Kidney (tissue), 13 donors: ENCODE measurements at regions not wholly inside any gene's neighbourhood (a gene's known extent, or its start where the extent isn't known, plus 50 kb on each side); places are given as distances from the start of the nearest gene placed in this dataset.

Experiments
- DNase-seq, 5 donors: peaks; one replicate each; pipeline ENCODE4 v3.0.0-alpha.2; 2013 to 2020
- FAIRE-seq: peaks from 2 replicates; lab custom pipeline; 2012; peaks lifted over from hg19 to GRCh38; lab: Jason Lieb, UNC
- H3K27ac ChIP-seq, 2 donors: one replicate each; pipeline ENCODE4 v1.7.0; 2013; ENCODE audit warnings: low read depth in 2 of 2, low read length in 2 of 2, inconsistent platforms in 1 of 2
- H3K27me3 ChIP-seq: one replicate; pipeline ENCODE4 v1.7.1; 2013; ENCODE audit warnings: low read length, inconsistent platforms; ENCODE audit not compliant: control insufficient read depth, insufficient read depth
- H3K36me3 ChIP-seq, 3 donors: one replicate each; pipeline versions ENCODE4 v1.7.0 to v1.7.1; 2013; ENCODE audit warnings: low read length in 3 of 3, control low read depth in 1 of 3, inconsistent platforms in 1 of 3; ENCODE audit not compliant: insufficient read depth in 3 of 3, control insufficient read depth in 2 of 3
- H3K4me1 ChIP-seq, 3 donors: one replicate each; pipeline versions ENCODE4 v1.7.0 to v1.7.1; 2013; ENCODE audit warnings: low read length in 3 of 3, inconsistent platforms in 1 of 3, low read depth in 1 of 3; ENCODE audit not compliant: control insufficient read depth in 2 of 3, insufficient read depth in 2 of 3
- H3K4me3 ChIP-seq, 3 donors: one replicate each; pipeline versions ENCODE4 v1.7.0 to v1.8.1; 2013; ENCODE audit warnings: low read length in 3 of 3, control low read depth in 1 of 3, inconsistent platforms in 1 of 3
- H3K9ac ChIP-seq, 3 donors: one replicate each; pipeline versions ENCODE4 v1.7.0 to v1.7.1; 2013; ENCODE audit warnings: low read length in 3 of 3, control low read depth in 1 of 3, inconsistent platforms in 1 of 3
- H3K9me3 ChIP-seq, 3 donors: one replicate each; pipeline versions ENCODE4 v1.7.0 to v1.7.1; 2013; ENCODE audit warnings: low read length in 3 of 3, control low read depth in 1 of 3, inconsistent platforms in 1 of 3; ENCODE audit not compliant: control insufficient read depth in 2 of 3, insufficient read depth in 1 of 3
- CTCF ChIP-seq: IDR thresholded peaks from 3 replicates; pipeline ENCODE4 v1.5.1; 2012; ENCODE audit warnings: mild to moderate bottlenecking, moderate library complexity, borderline replicate concordance; ENCODE audit not compliant: insufficient read depth; ENCODE audit errors: extremely low read depth
- intact Hi-C: fragments of 100-400 bp; cut with DNase I; formaldehyde crosslinking; loops from one replicate; pipeline ENCODE4 v1.11.1; 2022
- donor health status: control.
- donor health status: control.
- donor health status: control.
- donor health status: control.
- donor health status: control.
- donor health status: DM: yes; HTN: yes; CAD: no.
- donor health status: Normal renal cell carcinoma (clear cell type).

DNA sequence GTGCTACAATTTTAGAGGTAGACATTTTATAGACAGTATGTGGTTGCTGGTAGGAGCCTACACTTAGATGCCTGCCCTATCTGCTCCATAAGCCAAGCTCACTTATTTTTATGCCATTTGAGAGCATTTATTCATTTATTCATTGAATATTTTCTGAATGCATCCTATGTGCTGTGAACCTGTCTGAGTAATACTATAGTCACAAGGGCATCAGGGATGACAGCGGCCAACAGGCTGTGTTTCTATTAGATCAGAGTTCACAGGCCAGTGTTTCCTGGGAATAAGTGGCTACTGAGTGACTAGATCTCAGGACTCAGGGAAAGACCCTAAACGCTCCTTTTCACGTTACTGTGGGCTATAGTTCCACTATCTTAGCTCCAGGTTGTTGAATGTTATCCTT is 235.2 kb upstream of the MSX2 start:
- Histone ChIP-seq H3K27me3 (no peaks in the 10 kb centered on the region), H3K36me3 (no peaks in the 10 kb centered on the region), H3K4me1 (no peaks in the 10 kb centered on the region), H3K27ac (no peak overlapping the region), H3K4me3 (no peak overlapping the region), H3K9ac (no peak overlapping the region), H3K9me3 (no peaks in the 10 kb centered on the region)
- intact Hi-C loops: no loop called here
- FAIRE-seq (no peak), DNase-seq (no peak)
- TF ChIP-seq CTCF: no peak

- DNase-seq (no peak), FAIRE-seq (no peak)
- intact Hi-C loops: no loop called here
These were observed 234.3 kb upstream of the MSX2 start for GRCh38 chr5:174489920-174490597.

GRCh38 chr5:174490728-174491127 is 233.7 kb upstream of the MSX2 start:
- Histone ChIP-seq H3K9ac (no peak overlapping the region), H3K9me3 (no peaks in the 10 kb centered on the region), H3K4me3 (no peak overlapping the region), H3K27me3 (no peaks in the 10 kb centered on the region), H3K36me3 (no peaks in the 10 kb centered on the region), H3K27ac (no peak overlapping the region), H3K4me1 (no peaks in the 10 kb centered on the region)
- FAIRE-seq: no peak
- TF ChIP-seq CTCF: no peak
- DNase-seq: no peak
- intact Hi-C loops: no loop called here

More at GRCh38 chr5:174489920-174490597, 234.3 kb upstream of the MSX2 start:
- Histone ChIP-seq H3K4me1 (no peaks in the 10 kb centered on the region), H3K27ac (no peak overlapping the region), H3K9me3 (no peaks in the 10 kb centered on the region), H3K27me3 (no peaks in the 10 kb centered on the region), H3K4me3 (no peak overlapping the region), H3K9ac (no peak overlapping the region), H3K36me3 (no peaks in the 10 kb centered on the region)
- no peak for TF ChIP-seq CTCF

DNA sequence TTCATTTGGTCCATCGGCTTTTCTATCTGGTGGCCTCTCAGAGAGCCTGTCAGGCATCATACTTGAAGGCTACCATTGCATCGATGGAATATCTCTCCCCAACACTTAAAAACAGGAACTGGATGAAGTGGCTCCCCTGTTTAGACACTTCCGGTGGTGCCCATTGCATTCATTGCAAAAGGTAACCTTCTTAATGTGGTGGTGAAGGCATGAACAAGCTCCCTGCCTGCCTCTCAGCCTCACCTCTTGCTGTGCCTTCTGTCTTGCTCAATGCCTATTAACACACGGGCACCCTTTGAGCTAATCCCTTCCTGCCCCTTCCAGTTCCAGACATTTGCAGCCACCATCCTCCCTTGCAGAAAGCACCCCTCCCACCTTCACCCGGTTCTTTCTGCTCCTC is 233.1 kb upstream of the MSX2 start:
- H3K27me3 ChIP-seq: no peaks in the 10 kb centered on the region
- no peak overlapping the region for H3K4me3 ChIP-seq
- H3K9ac ChIP-seq: no peak overlapping the region
- no peak for FAIRE-seq
- no peaks in the 10 kb centered on the region for H3K36me3 ChIP-seq
- TF ChIP-seq CTCF: no peak
- H3K27ac ChIP-seq: no peak overlapping the region
- intact Hi-C loops: no loop called here
- H3K9me3 ChIP-seq: no peaks in the 10 kb centered on the region
- no peak for DNase-seq
- H3K4me1 ChIP-seq: no peaks in the 10 kb centered on the region
